ENCODE measurements at regions not wholly inside any gene's neighbourhood (a gene's known extent, or its start where the extent isn't known, plus 50 kb on each side); places are given as distances from the start of the nearest gene placed in this dataset.

DNA sequence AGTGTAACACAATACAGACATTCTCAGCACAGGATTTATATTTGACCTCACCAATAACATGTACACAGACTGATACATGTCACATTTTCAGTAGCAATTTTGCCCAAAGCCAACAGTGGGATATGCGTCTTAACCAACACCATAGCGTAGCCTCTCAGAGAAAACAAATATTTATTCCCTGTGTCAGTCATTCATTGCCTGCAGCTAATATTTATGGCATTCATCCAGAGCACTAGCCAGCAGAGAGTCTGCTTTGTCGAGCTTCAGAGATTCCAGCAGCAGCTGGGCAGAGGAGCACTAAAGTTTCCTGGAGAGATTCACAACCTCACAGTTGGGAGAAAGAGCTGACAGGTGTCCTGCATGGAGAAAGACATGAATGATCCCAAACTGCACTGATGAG lies 400.7 kb upstream of the DAB1 start:
- TF ChIP-seq, protein P1, sequence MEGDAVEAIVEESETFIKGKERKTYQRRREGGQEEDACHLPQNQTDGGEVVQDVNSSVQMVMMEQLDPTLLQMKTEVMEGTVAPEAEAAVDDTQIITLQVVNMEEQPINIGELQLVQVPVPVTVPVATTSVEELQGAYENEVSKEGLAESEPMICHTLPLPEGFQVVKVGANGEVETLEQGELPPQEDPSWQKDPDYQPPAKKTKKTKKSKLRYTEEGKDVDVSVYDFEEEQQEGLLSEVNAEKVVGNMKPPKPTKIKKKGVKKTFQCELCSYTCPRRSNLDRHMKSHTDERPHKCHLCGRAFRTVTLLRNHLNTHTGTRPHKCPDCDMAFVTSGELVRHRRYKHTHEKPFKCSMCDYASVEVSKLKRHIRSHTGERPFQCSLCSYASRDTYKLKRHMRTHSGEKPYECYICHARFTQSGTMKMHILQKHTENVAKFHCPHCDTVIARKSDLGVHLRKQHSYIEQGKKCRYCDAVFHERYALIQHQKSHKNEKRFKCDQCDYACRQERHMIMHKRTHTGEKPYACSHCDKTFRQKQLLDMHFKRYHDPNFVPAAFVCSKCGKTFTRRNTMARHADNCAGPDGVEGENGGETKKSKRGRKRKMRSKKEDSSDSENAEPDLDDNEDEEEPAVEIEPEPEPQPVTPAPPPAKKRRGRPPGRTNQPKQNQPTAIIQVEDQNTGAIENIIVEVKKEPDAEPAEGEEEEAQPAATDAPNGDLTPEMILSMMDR (conservative IDR thresholded peaks at IDR 0.05), result no peak
- no peak for TF ChIP-seq EZH2 (IDR thresholded peaks at IDR 0.05; ENCODE audit: low read depth)

Data from PC-9 (cell line).